ENCODE measurements at regions not wholly inside any gene's neighbourhood (a gene's known extent, or its start where the extent isn't known, plus 50 kb on each side); places are given as distances from the start of the nearest gene placed in this dataset.

DNA sequence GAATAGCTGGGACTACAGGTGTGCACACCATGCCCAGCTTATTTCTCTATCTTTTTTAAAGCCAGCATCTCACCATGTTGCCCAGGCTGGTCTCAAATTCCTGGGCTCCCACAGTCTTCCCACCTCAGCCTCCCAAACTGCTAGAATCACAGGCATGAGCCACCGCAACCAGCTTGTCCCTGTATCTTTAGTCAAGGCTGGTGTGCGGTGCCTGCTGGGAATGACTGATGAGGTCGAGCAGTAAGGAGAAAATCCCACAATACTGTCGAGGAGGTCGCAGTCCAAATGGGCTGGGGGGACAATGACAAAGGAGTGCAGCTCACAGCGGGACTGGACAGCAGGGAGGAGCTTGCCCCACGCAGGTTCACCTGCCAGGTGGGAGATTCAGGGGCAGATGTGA is 50.2 kb upstream of the CALN1 start:
- H3K4me1 ChIP-seq (ENCODE audit: low read depth, poor library complexity, severe bottlenecking), result no peaks in the 10 kb centered on the region
- TF ChIP-seq, protein P1, sequence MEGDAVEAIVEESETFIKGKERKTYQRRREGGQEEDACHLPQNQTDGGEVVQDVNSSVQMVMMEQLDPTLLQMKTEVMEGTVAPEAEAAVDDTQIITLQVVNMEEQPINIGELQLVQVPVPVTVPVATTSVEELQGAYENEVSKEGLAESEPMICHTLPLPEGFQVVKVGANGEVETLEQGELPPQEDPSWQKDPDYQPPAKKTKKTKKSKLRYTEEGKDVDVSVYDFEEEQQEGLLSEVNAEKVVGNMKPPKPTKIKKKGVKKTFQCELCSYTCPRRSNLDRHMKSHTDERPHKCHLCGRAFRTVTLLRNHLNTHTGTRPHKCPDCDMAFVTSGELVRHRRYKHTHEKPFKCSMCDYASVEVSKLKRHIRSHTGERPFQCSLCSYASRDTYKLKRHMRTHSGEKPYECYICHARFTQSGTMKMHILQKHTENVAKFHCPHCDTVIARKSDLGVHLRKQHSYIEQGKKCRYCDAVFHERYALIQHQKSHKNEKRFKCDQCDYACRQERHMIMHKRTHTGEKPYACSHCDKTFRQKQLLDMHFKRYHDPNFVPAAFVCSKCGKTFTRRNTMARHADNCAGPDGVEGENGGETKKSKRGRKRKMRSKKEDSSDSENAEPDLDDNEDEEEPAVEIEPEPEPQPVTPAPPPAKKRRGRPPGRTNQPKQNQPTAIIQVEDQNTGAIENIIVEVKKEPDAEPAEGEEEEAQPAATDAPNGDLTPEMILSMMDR (conservative IDR thresholded peaks at IDR 0.05; ENCODE audit: low read depth, low read length), result no peak
- no peak overlapping the region for H3K4me2 ChIP-seq
- no peaks in the 10 kb centered on the region for H4K20me1 ChIP-seq (ENCODE audit: insufficient read depth)
- H3K27me3 ChIP-seq (ENCODE audit: insufficient read depth, low read depth), result no peaks in the 10 kb centered on the region
- H3K27ac ChIP-seq, result no peak overlapping the region
- no peak overlapping the region for H3K4me3 ChIP-seq (IDR thresholded peaks at IDR 0.05; ENCODE audit: insufficient read depth, low read depth, low read length)
- no peak overlapping the region for H3K9ac ChIP-seq
- H3K79me2 ChIP-seq (ENCODE audit: insufficient read depth, low read depth), result no peaks in the 10 kb centered on the region
- no peaks in the 10 kb centered on the region for H3K36me3 ChIP-seq (ENCODE audit: insufficient read depth)
- H2AFZ ChIP-seq (ENCODE audit: low read depth), result no peak overlapping the region
